VCaP (cell line): ENCODE measurements at regions not wholly inside any gene's neighbourhood (a gene's known extent, or its start where the extent isn't known, plus 50 kb on each side); places are given as distances from the start of the nearest gene placed in this dataset.

ENCODE experiments used
- H3K27ac ChIP-seq: fragments of 450-650 bp; 2 replicates; pipeline ENCODE4 v1.5.1; 2017
- TF ChIP-seq, protein P1 (sequence below): fragments of 450-650 bp; conservative IDR thresholded peaks from 2 replicates; pipeline ENCODE4 v1.5.1; 2017; ENCODE audit warnings: mild to moderate bottlenecking, moderate library complexity

DNA sequence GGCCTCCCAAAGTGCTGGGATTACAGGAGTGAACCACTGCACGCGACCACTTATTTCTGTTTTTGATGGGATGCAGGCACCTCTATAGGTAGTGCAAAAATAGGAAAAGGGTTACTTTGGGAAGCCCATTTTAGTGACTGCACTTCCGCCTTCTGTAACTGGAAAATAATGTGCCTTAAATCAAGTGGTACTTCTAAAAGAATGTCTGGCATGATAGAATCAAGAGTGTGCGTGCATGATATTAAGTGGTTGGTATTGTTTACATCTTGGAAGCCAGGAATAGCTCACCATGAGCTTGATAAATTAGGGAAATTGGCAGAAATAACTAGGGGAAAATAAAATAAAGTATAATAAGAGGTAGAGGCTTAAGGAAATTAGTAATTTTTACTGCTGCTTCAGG, 1067.0 kb downstream of the ADGRL2 start:
- TF ChIP-seq, protein P1, sequence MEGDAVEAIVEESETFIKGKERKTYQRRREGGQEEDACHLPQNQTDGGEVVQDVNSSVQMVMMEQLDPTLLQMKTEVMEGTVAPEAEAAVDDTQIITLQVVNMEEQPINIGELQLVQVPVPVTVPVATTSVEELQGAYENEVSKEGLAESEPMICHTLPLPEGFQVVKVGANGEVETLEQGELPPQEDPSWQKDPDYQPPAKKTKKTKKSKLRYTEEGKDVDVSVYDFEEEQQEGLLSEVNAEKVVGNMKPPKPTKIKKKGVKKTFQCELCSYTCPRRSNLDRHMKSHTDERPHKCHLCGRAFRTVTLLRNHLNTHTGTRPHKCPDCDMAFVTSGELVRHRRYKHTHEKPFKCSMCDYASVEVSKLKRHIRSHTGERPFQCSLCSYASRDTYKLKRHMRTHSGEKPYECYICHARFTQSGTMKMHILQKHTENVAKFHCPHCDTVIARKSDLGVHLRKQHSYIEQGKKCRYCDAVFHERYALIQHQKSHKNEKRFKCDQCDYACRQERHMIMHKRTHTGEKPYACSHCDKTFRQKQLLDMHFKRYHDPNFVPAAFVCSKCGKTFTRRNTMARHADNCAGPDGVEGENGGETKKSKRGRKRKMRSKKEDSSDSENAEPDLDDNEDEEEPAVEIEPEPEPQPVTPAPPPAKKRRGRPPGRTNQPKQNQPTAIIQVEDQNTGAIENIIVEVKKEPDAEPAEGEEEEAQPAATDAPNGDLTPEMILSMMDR, result no peak
- H3K27ac ChIP-seq, result no peak overlapping the region

DNA sequence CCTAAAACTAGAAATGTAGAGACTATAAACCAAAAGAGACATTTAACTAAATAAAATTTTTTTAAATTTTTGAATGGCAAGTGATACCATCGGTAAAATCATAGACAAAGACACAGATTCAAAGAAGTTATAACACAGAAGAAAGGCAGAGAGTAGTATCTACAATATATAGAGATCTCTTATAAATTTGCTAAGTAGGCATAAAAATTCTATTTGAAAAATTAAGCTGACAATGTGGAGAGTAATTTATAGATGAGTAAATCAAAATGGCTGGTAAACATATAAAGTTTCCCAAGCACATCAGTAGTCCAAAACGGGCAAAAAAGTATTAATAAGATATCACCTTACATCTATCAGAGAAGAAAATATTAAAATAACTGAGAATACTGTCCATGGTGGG, 1061.0 kb downstream of the ADGRL2 start:
- TF ChIP-seq, protein P1, result no peak
- H3K27ac ChIP-seq, result no peak overlapping the region

DNA sequence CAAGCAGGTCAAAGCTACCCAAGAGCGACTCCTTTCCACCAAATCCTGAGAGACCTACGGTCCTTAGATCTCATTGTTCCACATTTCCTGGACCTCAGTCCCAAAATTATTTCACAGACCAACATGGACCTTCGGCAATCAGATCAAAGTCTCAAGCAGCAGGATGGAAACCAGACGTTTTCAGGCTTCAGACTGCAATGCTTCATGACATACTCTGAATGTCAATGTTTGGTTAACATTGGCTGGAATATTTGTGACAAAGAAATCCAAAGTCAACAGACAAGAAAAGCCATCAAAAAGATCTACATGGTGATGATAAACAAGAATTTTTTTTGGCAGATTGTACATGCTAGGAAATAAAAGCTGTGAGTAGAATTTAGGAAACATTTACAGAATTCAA, 1057.3 kb downstream of the ADGRL2 start:
- TF ChIP-seq, protein P1, result no peak
- peak overlapping the region; percentile 43; the same call in 1 of the 2 replicates for H3K27ac ChIP-seq

DNA sequence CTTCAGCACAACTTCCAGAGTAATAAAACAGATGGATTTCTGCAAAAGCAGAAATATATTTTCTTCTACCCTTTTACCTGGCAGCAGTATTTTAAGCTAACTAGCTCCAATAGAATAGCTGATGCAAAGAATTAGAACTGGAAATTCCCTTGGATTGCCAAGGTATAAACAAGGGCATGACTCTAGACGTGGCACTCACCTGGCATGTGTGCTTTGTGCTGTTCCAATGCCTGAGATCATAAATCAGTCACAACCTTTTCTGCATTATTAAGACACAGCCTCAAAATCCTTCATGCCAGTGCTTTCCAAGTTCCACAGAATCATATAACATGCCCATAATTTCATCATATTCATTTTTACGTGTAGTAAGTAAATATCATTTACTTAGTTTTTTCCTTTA, 1048.7 kb downstream of the ADGRL2 start:
- H3K27ac ChIP-seq, result no peak overlapping the region
- TF ChIP-seq, protein P1, result no peak

DNA sequence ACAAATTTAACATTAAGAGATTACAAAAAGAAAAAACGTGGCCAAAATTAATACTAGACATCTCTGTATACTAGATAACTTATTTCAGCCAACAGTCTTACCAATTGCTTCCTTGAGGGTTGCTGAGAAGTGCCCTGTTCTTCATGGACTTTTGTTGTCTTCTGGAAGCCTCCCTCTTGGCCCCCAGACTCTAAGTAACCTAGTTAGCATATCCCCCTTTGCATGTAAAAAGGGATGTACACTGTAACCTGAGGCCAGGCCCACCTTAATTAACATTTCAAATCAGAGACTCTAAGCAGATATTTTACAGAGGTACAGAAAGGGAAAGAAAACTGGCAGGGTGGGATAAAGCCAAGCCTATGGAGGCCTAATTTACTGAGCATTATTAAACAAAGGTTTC, 1047.3 kb downstream of the ADGRL2 start:
- TF ChIP-seq, protein P1, result no peak
- no peak overlapping the region for H3K27ac ChIP-seq

DNA sequence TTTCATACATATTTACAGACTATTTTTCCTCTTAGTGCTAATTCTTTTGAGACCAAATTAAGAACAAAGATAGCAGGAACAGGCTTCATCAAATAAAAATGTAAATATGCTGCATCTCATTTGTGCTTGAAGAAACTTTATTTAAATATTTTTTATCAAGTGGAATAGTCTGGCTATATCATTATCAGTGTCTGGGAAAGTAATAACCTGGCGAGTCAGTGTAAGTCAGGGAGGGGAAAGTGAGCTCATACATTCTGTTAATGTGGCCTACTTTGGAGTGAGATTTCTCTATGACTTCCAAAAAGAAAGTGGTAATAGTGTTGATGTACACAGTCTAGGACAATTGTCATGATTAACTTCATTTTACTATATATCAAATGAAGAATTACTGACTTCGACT, 1045.1 kb downstream of the ADGRL2 start:
- no peak overlapping the region for H3K27ac ChIP-seq
- TF ChIP-seq, protein P1, result no peak

DNA sequence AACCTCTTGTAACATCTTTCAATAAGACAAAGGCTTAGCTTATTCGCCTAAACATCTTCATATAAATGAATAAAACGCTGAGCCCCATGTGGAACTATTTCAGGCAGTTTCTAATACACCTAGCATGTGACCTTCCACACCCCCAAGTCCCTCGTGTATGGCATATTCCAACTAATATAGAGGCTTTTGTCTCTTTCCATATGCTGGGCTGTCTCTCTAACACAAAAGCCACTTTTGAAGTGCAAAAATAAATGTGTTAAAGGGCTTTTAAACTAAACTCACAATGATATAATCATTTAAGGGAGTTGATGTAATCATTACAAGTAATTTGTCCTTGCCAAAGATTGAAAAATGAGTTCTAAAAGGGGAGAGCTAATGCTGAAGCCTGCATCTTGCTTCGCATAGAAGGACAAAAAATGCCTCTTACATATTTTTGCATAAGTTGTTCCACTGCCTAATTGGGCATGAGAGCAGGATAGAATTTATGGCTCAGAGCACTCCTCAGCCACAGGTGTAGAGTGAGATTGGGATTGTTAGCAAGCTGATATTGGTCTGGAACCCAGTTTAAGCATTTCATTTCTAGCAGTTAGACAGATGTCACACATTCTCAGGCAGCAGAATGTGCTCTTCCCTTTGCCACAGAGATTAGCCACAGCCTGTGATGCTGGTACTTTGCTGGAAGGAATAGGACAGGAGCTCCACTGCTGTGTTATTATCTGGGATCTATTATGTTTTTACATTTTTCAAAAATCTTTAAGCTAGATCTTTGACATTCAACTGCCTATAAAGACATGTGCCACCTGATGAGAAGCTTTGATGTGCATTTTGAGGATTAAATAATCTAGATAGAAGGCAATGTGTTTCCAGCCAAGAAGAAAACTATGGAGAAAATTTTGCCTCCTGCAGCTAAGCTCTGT, 1044.4 kb downstream of the ADGRL2 start:
- TF ChIP-seq, protein P1, result no peak
- no peak overlapping the region for H3K27ac ChIP-seq
